HEK293T (cell line): ENCODE measurements at regions not wholly inside any gene's neighbourhood (a gene's known extent, or its start where the extent isn't known, plus 50 kb on each side); places are given as distances from the start of the nearest gene placed in this dataset.

Source experiments
- ARNT ChIP-seq: fragments of 450-650 bp; IDR thresholded peaks from 2 replicates; pipeline ENCODE4 v1.6.1; 2017; ENCODE audit warnings: mild to moderate bottlenecking
- BHLHE40 ChIP-seq: fragments of 450-650 bp; IDR thresholded peaks from 2 replicates; pipeline ENCODE4 v1.6.1; 2016; ENCODE audit warnings: mild to moderate bottlenecking, moderate library complexity, borderline replicate concordance
- CTBP1 ChIP-seq: fragments of 450-650 bp; IDR thresholded peaks from 2 replicates; pipeline ENCODE4 v1.6.1; 2016; ENCODE audit warnings: borderline replicate concordance
- ELF4 ChIP-seq: fragments of 450-650 bp; IDR thresholded peaks from 2 replicates; pipeline ENCODE4 v1.6.1; 2017; ENCODE audit warnings: antibody characterized with exemption
- FOXK2 ChIP-seq: fragments of 450-650 bp; IDR thresholded peaks from 2 replicates; pipeline ENCODE4 v1.6.1; 2016; ENCODE audit warnings: mild to moderate bottlenecking
- FOXM1 ChIP-seq: fragments of 450-650 bp; IDR thresholded peaks from 2 replicates; pipeline ENCODE4 v1.6.1; 2017; ENCODE audit warnings: mild to moderate bottlenecking, borderline replicate concordance
- HDGF ChIP-seq: fragments of 450-650 bp; IDR thresholded peaks from 2 replicates; pipeline ENCODE4 v1.6.1; 2017; ENCODE audit warnings: antibody characterized with exemption, borderline replicate concordance
- SP1 ChIP-seq: fragments of 450-650 bp; IDR thresholded peaks from 2 replicates; pipeline ENCODE4 v1.6.1; 2017
- SUZ12 ChIP-seq: fragments of 450-650 bp; IDR thresholded peaks from 2 replicates; pipeline ENCODE4 v1.6.1; 2016; ENCODE audit warnings: mild to moderate bottlenecking
- TARDBP ChIP-seq: fragments of 450-650 bp; IDR thresholded peaks from 2 replicates; pipeline ENCODE4 v1.6.1; 2016
- ZNF384 ChIP-seq: fragments of 450-650 bp; IDR thresholded peaks from 2 replicates; pipeline ENCODE4 v1.6.1; 2016

DNA sequence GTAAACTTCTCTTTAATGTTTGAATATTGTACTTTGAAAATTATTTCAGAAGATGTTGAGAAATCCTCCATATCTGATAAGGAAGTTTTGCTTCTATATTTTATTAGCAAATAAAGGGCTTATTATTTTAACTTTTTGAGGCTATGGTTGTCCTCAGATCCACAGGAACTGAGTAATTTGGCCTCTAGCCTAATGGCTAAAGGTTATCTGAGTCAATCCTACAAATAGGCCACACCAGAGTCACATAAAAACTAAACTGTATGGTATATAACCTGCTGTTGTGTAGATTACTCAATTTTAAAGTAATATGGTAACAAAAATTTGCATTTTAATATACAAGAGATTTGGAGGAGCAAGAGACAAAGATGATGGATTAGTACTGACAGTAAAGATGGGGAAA is 549.2 kb upstream of the GRAMD2B start:
- TF ChIP-seq SP1, result no peak
- TF ChIP-seq BHLHE40, result no peak
- TF ChIP-seq HDGF, result no peak
- no peak for TF ChIP-seq ARNT
- no peak for TF ChIP-seq FOXM1
- no peak for TF ChIP-seq SUZ12
- no peak for TF ChIP-seq ELF4
- TF ChIP-seq FOXK2, result no peak
- no peak for TF ChIP-seq TARDBP
- no peak for TF ChIP-seq ZNF384
- no peak for TF ChIP-seq CTBP1
